Activated CD8-positive, alpha-beta memory T cell treated with anti-CD3 and anti-CD28 coated beads, Interleukin-2, amount 10 ng/mL, durations not matched to agents 7 days and 5 days (primary cell): ENCODE measurements at regions not wholly inside any gene's neighbourhood (a gene's known extent, or its start where the extent isn't known, plus 50 kb on each side); places are given as distances from the start of the nearest gene placed in this dataset.
"Not testable (repeated sequence)": the region's sequence is repeated elsewhere in the genome, so short reads cannot be mapped to it uniquely, and the experiment has no call there.

Experiments
- ATAC-seq: fragments of 150-1000 bp; cut with Tn5 transposase; one replicate; pipeline ENCODE4 v1.10.0; 2021; ENCODE audit warnings: moderate library complexity
- CTCF ChIA-PET: fragments of 350-600 bp; sonication (Branson Sonifier 250); formaldehyde crosslinking; loops from one replicate; lab custom pipeline; 2021; ENCODE audit warnings: antibody characterized with exemption; lab: Charles Lee
- DNase-seq: peaks from one replicate; pipeline ENCODE4 v3.0.0-alpha.2; 2020
- H3K27ac Mint-ChIP-seq: one replicate; pipeline ENCODE4 v1.8.0; 2021; ENCODE audit warnings: mild to moderate bottlenecking, mixed read lengths
- H3K27me3 Mint-ChIP-seq: one replicate; pipeline ENCODE4 v1.8.0; 2021; ENCODE audit warnings: mixed read lengths
- H3K36me3 Mint-ChIP-seq: one replicate; pipeline ENCODE4 v1.8.0; 2021; ENCODE audit warnings: mild to moderate bottlenecking, mixed read lengths
- H3K4me1 Mint-ChIP-seq: one replicate; pipeline ENCODE4 v1.8.0; 2021; ENCODE audit warnings: mixed read lengths
- H3K4me3 Mint-ChIP-seq: one replicate; pipeline ENCODE4 v1.8.0; 2021; ENCODE audit warnings: mild to moderate bottlenecking, moderate library complexity, mixed read lengths
- H3K9me3 Mint-ChIP-seq: one replicate; pipeline ENCODE4 v1.8.0; 2022; ENCODE audit warnings: low read depth, mixed read lengths

DNA sequence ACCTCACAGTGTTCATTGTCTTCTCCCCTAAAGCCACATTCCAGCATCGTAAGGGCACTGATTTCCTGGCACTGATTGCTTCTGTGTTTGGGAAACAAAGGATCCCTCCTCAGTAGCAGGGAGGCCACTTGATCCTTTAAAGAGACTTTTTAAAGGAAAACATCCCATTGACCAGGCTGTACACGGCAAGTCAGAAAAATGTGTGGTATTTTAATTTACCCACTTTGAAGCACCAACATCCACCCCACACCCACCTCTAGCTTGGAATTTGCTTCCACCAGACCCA lies 364.9 kb downstream of the SHANK2 start:
- Mint-ChIP-seq H3K9me3 (peaks cover 2% of the 10 kb centered on the region), H3K4me3 (no peak overlapping the region), H3K36me3 (no peaks in the 10 kb centered on the region), H3K4me1 (peaks cover 2% of the 10 kb centered on the region), H3K27ac (no peak overlapping the region), H3K27me3 (no peaks in the 10 kb centered on the region)
- ATAC-seq = no peak
- DNase-seq = no peak
- CTCF ChIA-PET = no interaction called here

DNA sequence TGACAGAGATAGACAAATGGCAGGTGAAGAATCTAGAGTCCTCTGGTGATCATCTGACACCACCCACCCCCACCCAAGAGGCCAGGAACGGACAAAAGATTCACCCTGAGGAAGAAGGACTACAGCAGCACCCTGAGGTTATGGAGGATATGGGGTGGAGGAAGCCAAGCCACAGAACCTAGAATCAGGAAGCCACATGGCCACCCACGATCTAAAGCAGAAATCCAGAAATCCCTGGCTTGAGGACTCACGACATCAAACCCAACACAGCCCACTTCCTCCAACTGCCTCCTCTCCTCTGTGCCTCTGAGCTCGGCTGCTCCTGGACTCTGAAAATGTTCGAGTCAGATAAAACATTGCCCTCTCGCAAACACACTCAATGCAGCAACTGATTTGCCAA lies 364.3 kb downstream of the SHANK2 start:
- no peaks in the 10 kb centered on the region for H3K36me3 Mint-ChIP-seq
- no peak overlapping the region for H3K4me3 Mint-ChIP-seq
- peaks cover 2% of the 10 kb centered on the region for H3K9me3 Mint-ChIP-seq
- CTCF ChIA-PET = no interaction called here
- DNase-seq (no peak), ATAC-seq (no peak)
- no peak overlapping the region for H3K27ac Mint-ChIP-seq
- H3K27me3 Mint-ChIP-seq = no peaks in the 10 kb centered on the region
- peaks cover 2% of the 10 kb centered on the region for H3K4me1 Mint-ChIP-seq

DNA sequence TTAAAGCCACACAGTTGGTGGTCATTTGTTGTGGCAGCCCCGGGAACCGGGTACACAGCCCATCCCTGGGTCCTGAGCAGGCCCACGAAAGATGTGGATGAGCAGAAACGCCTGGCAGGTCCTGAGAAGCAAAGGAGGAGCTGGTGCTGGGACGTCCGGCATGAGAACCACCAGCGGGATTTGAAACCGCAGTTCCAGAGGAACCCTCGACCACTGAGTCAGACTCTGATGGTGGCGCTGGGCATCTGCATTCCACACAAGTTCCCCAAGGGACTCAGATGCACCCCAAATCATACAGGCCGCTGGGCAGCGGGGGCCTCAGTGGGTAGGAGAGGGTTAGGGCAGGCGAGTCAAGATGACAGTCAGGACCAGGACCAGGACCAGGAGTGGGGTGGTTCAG lies 363.0 kb downstream of the SHANK2 start:
- no peak overlapping the region for H3K4me3 Mint-ChIP-seq
- CTCF ChIA-PET = no interaction called here

DNA sequence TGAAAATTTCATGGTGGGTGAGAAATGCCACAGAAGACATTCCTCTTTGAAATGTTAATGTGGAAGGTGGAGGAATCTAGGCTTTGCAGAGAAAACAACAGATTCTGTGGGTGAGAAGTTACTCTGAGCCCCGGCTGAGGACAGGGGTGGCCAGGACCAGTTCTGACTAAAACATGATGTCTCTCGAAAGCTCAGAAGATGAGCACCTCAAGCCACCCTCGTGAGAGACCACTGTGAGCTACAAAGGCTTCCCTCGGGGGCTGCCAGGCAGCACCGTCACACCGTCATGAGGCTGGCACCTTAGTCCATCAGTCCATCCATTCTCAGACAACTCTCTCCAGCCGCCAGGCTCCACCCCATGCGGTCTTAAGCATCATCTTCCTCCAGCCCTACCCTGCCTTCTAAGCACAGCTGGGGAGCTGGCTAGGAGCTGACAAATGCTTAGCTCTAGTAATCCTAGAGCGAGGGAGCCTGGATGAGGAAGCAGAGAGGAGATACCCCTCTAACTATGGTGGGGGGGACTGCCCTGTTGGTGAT lies 360.5 kb downstream of the SHANK2 start:
- Mint-ChIP-seq H3K9me3 (peaks cover 3% of the 10 kb centered on the region), H3K4me1 (peaks cover 2% of the 10 kb centered on the region), H3K27me3 (no peaks in the 10 kb centered on the region), H3K36me3 (no peaks in the 10 kb centered on the region), H3K27ac (no peak overlapping the region), H3K4me3 (no peak overlapping the region)
- ATAC-seq = no peak
- no peak for DNase-seq
- CTCF ChIA-PET = no interaction called here

More for the DNA sequence above, 363.0 kb downstream of the SHANK2 start:
- DNase-seq (no peak), ATAC-seq (no peak)
- Mint-ChIP-seq H3K36me3 (no peaks in the 10 kb centered on the region), H3K9me3 (peaks cover 2% of the 10 kb centered on the region), H3K27me3 (no peaks in the 10 kb centered on the region), H3K27ac (no peak overlapping the region), H3K4me1 (peaks cover 2% of the 10 kb centered on the region)

DNA sequence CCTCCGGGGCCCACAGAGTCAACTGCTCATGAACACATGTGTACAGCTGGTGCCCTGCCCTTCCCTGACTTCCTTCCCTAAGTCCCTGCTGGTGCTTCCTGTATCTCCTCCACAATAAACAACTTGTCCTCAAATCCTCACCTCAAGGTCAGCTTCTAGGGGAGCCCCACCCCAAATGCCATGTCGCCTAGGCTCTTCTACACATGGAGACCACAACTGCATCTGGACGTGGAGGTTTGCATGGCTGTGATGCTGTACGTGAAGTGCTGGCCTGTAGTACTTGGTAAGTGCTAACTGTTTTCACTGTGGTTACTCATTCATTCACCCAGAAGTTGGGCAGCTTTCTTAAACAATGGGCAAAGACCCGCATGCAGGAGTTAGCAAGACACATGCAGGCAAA lies 359.5 kb downstream of the SHANK2 start:
- no peaks in the 10 kb centered on the region for H3K36me3 Mint-ChIP-seq
- no peak overlapping the region for H3K4me3 Mint-ChIP-seq
- no peaks in the 10 kb centered on the region for H3K27me3 Mint-ChIP-seq

DNA sequence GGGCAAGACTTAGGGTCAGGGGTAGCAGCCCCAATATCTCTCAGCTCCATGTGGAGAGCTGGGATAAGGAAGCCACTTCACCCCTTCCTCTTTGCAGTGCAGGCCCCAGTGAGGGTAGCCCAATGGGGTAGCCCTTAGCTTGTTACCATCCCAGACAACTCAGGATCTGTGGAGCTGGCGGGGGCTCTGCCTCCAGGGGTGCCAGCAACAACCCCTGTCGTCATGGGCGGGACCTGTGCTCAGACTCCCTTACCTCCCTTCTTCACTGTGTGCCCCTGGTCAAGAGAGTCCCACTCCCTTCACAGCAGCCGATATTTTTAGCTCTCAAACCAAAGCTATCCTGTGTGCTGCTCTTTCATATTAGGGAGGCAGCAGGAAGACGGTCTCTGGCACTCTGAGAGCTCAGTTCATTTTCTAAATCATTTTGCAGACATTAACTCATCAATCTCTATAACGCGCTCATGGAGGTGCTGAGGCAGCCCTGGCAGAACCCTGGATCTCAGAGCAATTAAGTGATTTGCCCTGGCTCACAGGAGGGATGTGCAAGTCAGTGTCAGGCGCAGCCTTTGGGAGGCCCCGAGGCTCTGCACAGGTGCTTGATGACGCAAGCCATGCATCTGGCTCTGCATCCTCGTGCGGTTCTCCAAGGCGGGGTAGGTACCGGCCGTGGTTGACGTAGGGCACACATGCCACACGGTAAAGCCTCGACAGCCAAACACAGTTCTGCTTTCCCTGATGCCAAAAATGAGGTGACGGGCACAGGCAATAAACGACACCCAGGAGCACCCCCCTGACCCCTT lies 357.6 kb downstream of the SHANK2 start:
- no peak overlapping the region for H3K27ac Mint-ChIP-seq
- no peaks in the 10 kb centered on the region for H3K27me3 Mint-ChIP-seq
- DNase-seq = no peak
- H3K4me1 Mint-ChIP-seq = no peaks in the 10 kb centered on the region
- H3K9me3 Mint-ChIP-seq = peaks cover 11% of the 10 kb centered on the region
- ATAC-seq = no peak
- CTCF ChIA-PET = no interaction called here
- H3K36me3 Mint-ChIP-seq = no peaks in the 10 kb centered on the region
- no peak overlapping the region for H3K4me3 Mint-ChIP-seq

More for the DNA sequence above, 359.5 kb downstream of the SHANK2 start:
- no peak for ATAC-seq
- Mint-ChIP-seq H3K27ac (no peak overlapping the region), H3K9me3 (peaks cover 5% of the 10 kb centered on the region), H3K4me1 (peaks cover 2% of the 10 kb centered on the region)
- no peak for DNase-seq
- CTCF ChIA-PET = no interaction called here

DNA sequence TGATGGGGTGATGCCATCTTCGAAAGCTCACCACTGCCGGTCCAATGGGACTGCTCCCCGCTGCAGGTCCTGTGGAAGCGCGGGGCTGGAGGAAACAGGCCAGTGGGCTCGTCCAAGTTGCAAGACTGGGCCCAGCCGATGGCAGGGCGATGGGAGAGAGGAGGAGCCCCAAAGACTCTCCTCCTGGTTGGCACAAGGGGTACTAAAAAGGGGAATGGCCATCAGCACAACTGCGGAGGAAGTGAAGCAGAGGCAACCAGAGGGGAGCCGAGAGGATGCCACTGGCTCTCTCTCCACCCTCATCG lies 357.1 kb downstream of the SHANK2 start:
- CTCF ChIA-PET = no interaction called here
- Mint-ChIP-seq H3K4me3 (no peak overlapping the region), H3K27me3 (no peaks in the 10 kb centered on the region), H3K36me3 (no peaks in the 10 kb centered on the region), H3K27ac (no peak overlapping the region), H3K9me3 (peaks cover 11% of the 10 kb centered on the region), H3K4me1 (no peaks in the 10 kb centered on the region)
- ATAC-seq (no peak), DNase-seq (no peak)

DNA sequence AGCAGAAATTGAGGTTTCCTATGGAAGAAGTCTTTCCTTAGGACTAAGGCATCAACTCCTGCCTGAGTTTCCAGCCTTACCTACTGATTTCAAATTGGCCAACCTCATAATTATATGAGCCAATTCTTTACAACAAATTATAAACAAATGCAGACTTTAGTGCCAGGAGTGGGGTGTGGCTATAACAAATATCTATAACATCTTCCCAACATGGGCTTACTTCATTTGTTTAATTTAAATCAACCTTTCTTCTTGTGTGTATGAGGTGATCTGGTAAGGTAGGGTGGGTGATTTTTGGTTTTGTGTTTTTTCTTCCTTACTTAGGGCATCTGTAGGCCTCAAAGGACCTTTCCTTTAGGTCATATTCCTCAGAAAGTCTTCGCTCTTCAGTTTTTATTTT lies 354.9 kb downstream of the SHANK2 start:
- no peak for ATAC-seq
- CTCF ChIA-PET = no interaction called here
- DNase-seq = no peak
- Mint-ChIP-seq H3K4me3 (no peak overlapping the region), H3K27ac (no peak overlapping the region), H3K4me1 (no peaks in the 10 kb centered on the region), H3K27me3 (no peaks in the 10 kb centered on the region), H3K36me3 (no peaks in the 10 kb centered on the region), H3K9me3 (peaks cover 11% of the 10 kb centered on the region)

DNA sequence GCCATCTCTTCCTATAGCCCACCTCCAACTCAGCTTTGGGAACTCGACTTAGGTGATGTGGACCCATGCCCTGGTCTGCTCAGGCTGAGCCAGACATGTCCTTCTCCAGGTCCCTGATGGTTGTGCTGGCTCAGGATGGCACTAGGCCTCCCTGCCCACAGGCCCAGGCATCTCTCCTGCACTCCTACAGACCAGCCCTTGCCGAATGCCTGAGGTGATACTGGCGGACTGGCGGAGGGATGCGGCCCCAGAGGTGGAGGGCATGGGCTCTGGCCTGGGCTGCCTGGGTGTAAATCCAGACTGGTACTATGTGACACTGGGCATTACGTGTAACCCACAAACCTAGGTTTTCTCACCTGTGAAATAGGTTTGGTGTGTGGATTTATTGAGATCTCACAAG lies 352.8 kb downstream of the SHANK2 start:
- Mint-ChIP-seq H3K4me1 (no peaks in the 10 kb centered on the region), H3K4me3 (no peak overlapping the region), H3K27ac (no peak overlapping the region), H3K9me3 (peaks cover 11% of the 10 kb centered on the region), H3K36me3 (no peaks in the 10 kb centered on the region), H3K27me3 (no peaks in the 10 kb centered on the region)
- ATAC-seq (no peak), DNase-seq (no peak)
- CTCF ChIA-PET = no interaction called here

DNA sequence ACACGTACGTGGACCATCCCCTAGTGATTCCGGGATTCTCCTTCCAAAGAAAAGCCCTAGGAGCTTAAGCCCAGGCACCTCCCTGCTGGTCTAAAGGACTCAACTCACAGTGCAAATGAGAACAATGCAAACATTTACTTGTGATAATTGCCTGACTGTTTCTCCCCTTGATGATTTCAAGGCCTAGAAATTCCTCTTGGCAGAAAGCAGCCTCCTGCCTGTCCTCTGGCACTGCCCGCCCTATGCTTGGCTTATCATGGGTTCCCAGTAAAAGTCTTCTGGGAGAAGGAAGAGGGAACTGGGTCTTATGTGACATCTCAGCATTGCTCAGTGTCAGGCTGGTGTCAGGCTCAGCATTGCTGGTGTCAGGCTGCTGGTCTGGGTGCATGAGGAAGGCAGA lies 351.8 kb downstream of the SHANK2 start:
- H3K4me1 Mint-ChIP-seq = no peaks in the 10 kb centered on the region
- H3K27me3 Mint-ChIP-seq = no peaks in the 10 kb centered on the region
- peaks cover 11% of the 10 kb centered on the region for H3K9me3 Mint-ChIP-seq
- ATAC-seq (no peak), DNase-seq (no peak)
- CTCF ChIA-PET = no interaction called here
- H3K27ac Mint-ChIP-seq = no peak overlapping the region
- H3K4me3 Mint-ChIP-seq = no peak overlapping the region
- no peaks in the 10 kb centered on the region for H3K36me3 Mint-ChIP-seq

DNA sequence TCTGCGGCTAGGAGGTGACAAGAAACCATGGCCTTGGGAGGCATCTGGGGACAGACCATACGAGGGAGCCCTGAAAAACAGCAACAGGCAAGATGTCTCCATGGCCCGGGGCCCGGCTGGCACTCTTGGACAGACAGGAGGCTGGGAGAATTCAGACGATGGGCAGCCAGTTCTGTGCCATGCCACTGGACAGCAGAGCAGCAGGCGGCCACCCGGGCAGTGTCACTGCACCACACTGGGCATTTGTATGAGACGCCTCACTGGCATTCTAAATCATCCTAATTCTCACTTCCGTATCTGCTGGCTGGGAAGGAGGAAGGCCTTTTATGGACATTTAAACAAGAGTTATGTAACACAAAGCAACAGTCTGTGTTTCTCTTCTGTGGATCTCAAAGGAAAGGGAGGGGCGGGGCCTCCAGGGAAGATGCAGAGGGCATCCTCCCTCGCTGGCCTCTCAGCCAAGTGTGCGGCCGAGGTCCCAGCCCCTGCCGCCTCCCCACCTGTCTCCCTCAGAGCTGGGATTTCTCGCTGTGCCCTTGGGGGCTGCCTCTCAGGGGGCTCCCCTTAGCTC lies 350.3 kb downstream of the SHANK2 start:
- Mint-ChIP-seq H3K9me3 (peaks cover 8% of the 10 kb centered on the region), H3K36me3 (no peaks in the 10 kb centered on the region), H3K27me3 (no peaks in the 10 kb centered on the region), H3K27ac (no peak overlapping the region), H3K4me3 (no peak overlapping the region), H3K4me1 (no peaks in the 10 kb centered on the region)
- CTCF ChIA-PET = no interaction called here
- ATAC-seq = no peak
- DNase-seq = no peak

DNA sequence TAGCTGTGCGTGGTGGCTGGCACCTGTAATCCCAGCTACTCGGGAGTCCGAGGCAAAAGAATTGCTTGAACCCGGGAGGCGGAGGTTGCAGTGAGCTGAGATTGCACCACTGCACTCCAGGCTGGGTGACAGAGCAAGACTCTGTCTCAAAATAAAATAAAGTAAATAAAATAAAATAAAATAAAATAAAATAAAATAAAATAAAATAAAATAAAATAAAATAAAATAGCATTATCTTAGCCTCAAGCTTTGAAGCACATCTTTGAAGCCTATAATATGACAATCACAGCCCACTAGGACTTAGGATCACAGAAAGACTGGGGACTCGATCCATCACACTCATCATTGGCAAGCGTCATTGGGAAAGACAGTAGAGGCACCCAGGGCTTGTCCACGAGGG lies 349.1 kb downstream of the SHANK2 start:
- H3K4me1 Mint-ChIP-seq, DNase-seq, H3K4me3 Mint-ChIP-seq, H3K27me3 Mint-ChIP-seq, H3K27ac Mint-ChIP-seq, CTCF ChIA-PET, H3K36me3 Mint-ChIP-seq, ATAC-seq, H3K9me3 Mint-ChIP-seq: not testable (repeated sequence)

DNA sequence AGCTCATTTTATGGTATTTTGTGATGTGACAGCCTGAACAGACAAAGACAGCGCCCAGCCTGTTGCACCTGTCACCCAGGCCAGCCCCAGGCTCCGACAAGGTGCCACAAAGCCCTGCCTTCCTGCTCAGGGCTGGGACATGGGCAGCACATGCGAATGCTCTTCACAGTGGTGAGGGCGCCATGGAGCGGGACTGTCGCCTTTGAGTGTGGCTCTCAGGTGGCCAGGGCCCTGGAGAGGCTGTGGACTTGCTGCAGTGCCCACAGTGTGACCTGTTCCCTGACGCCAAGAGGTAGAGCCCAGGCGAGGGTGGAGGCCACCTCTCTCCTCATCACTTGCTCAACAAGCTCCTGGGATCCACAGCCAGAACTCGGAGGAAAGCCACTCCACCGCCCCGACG lies 346.3 kb downstream of the SHANK2 start:
- Mint-ChIP-seq H3K36me3 (no peaks in the 10 kb centered on the region), H3K4me1 (no peaks in the 10 kb centered on the region)
- CTCF ChIA-PET = no interaction called here

DNA sequence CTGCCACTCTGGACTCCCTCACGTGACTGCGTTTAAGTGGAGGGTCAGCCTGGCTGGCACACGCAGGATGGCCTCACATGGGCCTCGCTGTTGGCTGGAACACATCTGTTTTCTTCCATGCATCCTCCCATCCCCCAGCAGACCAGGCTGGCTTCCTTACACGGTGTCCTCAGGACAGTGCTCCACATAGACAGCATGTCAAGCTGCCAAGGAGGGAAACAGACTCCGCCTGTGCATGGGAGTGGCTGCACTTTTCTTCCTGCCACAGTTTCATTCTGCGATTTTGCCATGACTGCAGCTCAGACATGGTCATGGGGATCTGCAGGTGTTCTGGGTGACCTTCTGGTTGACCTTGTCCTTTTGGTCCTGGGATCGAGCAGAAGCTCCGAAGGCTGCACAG lies 344.2 kb downstream of the SHANK2 start:
- no peak for ATAC-seq
- H3K36me3 Mint-ChIP-seq = no peaks in the 10 kb centered on the region
- H3K4me1 Mint-ChIP-seq = peaks cover 2% of the 10 kb centered on the region
- H3K27ac Mint-ChIP-seq = no peak overlapping the region
- no peak for DNase-seq
- H3K4me3 Mint-ChIP-seq = no peak overlapping the region
- H3K9me3 Mint-ChIP-seq = no peaks in the 10 kb centered on the region
- peaks cover 11% of the 10 kb centered on the region for H3K27me3 Mint-ChIP-seq
- CTCF ChIA-PET = no interaction called here

More for the DNA sequence above, 346.3 kb downstream of the SHANK2 start:
- peaks cover 3% of the 10 kb centered on the region for H3K27me3 Mint-ChIP-seq
- no peaks in the 10 kb centered on the region for H3K9me3 Mint-ChIP-seq
- H3K27ac Mint-ChIP-seq = no peak overlapping the region
- DNase-seq (no peak), ATAC-seq (no peak)
- H3K4me3 Mint-ChIP-seq = no peak overlapping the region
